NCI-H2171 treated with DMSO at 0.1 percent for 48 hours (cell line): ENCODE measurements at regions not wholly inside any gene's neighbourhood (a gene's known extent, or its start where the extent isn't known, plus 50 kb on each side); places are given as distances from the start of the nearest gene placed in this dataset.
"Not testable (repeated sequence)": the region's sequence is repeated elsewhere in the genome, so short reads cannot be mapped to it uniquely, and the experiment has no call there.

Experiments used
- DNase-seq: peaks from one replicate; lab custom pipeline; 2025; lab: John Stamatoyannopoulos, UW

DNA sequence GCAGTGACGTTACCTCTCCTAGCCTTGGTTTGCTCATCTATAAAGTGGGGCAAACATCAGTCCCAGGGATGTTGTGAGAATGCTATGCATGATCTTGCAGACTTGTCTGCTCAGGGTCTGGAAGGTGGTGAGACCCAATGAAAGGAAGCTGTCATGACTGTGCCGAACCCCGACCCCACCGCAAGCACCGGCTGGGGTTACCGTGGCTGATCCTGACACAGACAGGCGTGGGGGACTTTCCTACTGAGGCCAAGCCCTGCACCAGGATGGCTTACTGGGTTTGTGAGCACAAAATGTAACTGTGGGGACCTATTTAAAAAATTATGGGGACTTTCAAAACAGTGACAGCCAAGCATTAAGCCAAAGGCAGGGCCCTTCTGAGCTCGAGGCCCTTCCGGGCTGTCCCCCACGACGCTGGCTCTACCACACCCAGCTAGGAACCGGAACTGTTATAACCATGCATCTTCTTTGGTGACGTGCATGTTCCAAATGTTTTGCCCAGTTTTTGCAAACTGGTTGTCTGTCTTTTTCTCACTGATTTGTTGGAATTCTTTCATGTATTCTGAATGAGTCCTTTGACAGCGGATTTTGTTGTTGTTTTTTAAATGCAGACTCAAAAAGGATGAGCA, 76.6 kb upstream of the PMEPA1 start:
- no peak for DNase-seq

DNA sequence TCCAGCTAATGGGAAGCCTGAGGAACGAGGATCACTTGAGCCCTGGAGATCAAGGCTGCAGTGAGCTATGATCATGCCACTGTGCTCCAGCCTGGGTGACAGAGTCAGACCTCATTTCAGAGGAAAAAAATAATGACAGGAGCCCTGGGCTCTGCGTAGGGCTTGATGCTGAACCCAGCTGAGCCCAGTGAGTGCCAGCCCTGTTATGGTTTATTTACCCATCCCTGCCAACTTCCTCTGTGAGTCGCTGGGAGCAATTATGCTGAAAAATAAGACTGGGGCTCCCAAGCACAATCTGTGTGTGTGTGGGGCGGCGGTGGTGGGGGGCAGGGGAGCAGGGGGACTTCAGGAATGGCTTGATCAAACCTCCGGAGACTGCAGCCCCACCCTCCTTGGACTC, 75.9 kb upstream of the PMEPA1 start:
- DNase-seq, result no peak

DNA sequence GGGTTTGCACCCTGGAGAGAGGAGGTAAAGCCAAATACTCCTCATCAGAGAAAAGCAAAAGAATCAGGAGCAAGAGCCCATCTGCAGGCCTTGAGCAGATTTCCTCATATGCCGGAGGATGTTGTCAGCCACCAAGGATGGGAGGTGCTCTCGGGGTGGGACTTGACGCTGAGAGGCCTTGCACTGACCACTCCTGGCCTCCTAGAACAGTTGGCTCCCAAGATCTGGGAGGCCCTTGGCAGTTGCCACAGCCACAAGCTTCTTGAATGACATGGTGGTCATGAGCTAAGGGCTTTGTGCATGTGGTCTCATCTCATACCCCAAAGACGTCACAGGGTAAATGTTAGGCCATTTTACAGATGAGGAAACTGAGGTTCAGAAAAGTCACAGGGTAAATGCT, 75.2 kb upstream of the PMEPA1 start:
- DNase-seq, result no peak

GRCh38 chr20:57783956-57784837, 74.4 kb upstream of the PMEPA1 start:
- no peak for DNase-seq

DNA sequence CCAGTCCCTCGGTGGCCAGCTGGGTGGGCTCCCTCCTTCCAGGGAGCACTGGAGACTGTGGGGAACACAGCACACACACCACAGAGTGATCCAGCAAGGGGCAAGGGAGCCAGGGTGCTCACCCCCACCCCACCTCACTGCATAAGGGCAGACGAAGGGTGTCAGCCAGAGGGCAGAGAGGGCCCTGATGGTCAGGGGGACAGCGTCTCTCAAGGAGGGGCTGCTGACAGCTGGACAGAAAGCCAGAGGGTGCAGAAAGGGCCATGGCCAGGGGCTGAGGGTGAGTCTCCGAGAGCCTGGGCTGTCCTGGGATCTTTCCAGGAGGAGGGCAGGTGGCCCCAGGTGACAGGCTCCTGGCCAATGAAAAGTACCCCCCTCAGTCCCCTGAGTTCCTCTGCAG, 73.4 kb upstream of the PMEPA1 start:
- no peak for DNase-seq

GRCh38 chr20:57782631-57783041, 72.8 kb upstream of the PMEPA1 start:
- no peak for DNase-seq

- no peak for DNase-seq
These were observed 72.1 kb upstream of the PMEPA1 start for GRCh38 chr20:57781901-57782300.

DNA sequence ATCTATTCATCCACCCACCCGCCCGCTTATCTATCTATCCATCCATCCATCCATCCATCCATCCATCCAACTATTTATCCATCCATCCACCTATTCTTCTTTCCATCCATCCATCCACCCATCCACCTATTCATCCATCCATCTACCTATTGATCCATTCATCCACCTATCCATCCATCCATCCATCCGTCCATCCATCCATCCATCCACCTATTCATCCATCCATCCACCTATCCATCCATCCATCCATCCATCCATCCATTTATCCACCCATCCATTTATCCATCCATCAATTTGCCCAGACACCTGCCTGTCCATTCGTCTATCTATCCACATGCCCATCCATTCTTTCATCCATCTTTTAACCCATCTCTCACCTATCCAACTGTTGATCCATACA, 71.1 kb upstream of the PMEPA1 start:
- DNase-seq, result no peak

DNA sequence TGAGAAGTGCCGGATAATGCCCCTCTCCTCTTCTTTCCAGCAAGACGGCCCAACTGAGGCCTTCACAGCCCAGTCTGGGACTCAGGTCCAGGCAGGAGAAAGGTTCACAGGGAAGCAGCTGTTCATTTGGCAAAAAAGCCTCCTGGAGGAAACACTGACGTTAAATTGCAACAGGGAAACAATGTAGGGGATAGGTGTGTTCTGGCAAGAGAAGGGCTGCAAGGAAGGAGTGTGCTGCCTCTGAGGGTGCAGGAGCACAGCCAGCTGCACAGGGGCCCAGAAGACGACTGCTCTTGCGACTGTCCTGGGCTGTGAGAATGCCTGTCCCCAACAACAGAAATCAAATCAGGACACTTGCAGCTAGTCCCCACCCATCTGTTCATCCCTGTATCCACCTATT, 70.6 kb upstream of the PMEPA1 start:
- no peak for DNase-seq

DNA sequence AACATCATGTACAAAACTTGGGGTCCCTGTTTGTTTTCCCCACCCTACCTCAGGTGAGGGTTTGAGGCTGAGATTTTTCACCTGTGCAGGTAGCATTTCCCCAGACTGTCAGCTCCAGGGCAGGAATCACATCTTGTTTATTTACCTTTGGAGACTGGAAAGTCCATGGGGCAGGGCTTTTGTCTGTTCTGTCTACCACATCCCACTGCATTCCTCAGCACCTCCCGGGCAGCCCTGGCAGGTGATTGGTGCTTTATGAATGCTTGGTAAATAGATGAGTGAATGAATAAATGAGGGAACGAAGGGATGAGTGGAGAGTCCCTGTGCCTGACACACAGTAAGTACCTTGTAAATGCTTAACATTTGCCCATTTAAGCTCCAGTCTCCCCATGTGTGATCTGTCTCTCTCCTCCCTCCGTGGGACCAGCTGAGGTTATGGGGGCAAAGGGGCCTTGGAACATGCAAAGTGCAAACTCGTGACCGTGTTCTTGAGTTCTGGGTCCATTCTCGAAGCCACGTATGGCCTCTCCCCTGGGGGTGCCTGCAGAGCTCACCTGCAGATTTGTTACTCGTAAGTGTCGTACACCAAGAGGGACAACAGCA, 69.7 kb upstream of the PMEPA1 start:
- no peak for DNase-seq

- DNase-seq, result no peak
These were observed 68.1 kb upstream of the PMEPA1 start for GRCh38 chr20:57777911-57778310.

- no peak for DNase-seq
These were observed 65.1 kb upstream of the PMEPA1 start for GRCh38 chr20:57774951-57775350.

GRCh38 chr20:57774111-57774880, 64.5 kb upstream of the PMEPA1 start:
- no peak for DNase-seq

GRCh38 chr20:57773059-57773815, 63.4 kb upstream of the PMEPA1 start:
- no peak for DNase-seq

DNA sequence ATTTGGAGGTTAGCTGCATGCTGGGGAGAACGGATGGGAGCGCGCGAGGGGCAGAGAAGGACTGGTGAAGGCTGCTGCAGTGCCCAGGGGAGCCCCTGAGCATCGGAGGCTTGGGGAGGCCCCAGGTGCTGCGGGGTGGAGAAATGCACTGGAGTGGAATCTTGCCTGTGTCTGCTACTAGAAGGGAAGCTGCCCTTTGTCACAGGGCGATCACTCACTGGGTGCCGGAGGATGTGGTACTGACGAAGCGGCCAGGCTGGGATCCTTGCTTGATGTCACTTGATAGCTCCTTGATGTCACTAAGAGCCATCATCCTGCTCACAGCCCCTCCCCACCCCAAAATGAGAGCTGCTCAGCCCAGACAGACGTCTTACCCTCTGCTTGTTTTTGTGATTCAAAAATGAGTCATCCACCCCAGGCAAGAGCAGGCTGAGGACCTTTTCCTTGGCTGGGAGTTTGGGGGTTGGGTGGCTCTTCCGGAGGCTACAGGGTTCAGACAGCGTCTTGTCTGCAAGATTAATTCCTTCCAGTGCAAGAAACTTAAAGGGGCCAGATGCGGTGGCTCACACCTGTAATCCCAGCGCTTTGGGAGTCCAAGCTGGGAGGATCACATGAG, 62.6 kb upstream of the PMEPA1 start:
- DNase-seq, result peak; percentile 69

- DNase-seq, result no peak
These were observed 61.3 kb upstream of the PMEPA1 start for GRCh38 chr20:57770852-57771720.

DNA sequence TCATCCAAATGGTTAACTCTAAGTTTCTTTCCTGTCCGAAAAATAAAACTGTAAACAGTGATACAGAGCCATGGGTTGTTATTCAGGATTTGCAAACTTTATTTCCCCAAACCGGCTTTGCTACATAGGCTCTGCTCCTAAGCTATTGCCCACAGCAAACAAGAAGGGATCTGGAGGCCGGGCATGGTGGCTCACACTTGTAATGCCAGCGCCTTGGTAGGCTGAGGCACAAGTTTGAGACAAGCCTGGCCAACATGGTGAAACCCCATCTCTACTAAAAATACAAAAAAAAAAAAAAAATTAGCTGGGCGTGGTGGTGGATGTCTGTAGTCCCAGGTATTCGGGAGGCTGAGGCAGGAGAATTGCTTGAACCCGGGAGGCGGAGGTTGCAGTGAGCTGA, 60.6 kb upstream of the PMEPA1 start:
- not testable (repeated sequence) for DNase-seq

GRCh38 chr20:57769756-57770155, 59.9 kb upstream of the PMEPA1 start:
- no peak for DNase-seq

DNA sequence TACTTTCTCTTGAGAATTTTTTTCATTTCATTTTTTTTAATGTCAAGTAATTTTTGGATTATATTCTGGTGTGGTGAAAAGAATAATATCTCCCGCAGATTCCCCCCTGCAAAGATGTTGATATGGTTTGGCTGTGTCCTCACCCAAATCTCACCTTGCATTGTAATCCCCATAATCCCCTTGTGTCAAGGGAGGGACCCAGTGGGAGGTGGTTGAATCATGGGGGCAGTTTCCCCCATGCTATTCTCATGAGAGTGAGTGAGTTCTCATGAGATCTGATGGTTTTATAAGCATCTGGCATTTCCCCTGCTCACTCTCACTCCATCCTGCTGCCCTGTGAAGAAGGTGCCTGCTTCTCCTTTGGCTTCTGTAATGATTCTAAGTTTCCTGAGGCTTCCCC, 58.7 kb upstream of the PMEPA1 start:
- no peak for DNase-seq

- no peak for DNase-seq
These were observed 57.6 kb upstream of the PMEPA1 start for GRCh38 chr20:57767441-57767840.
